Large intestine (tissue), 3 donors: ENCODE measurements at regions not wholly inside any gene's neighbourhood (a gene's known extent, or its start where the extent isn't known, plus 50 kb on each side); places are given as distances from the start of the nearest gene placed in this dataset.
"Not testable (repeated sequence)": the region's sequence is repeated elsewhere in the genome, so short reads cannot be mapped to it uniquely, and the experiment has no call there.

Source experiments
- DNase-seq, 2 donors: peaks; one replicate each; pipeline versions ENCODE4 v3.0.0 to v3.0.0-alpha.2; 2013
- H3K27ac ChIP-seq: one replicate; pipeline ENCODE4 v1.5.1; 2013; ENCODE audit warnings: low read length
- H3K27me3 ChIP-seq: 2 replicates; pipeline ENCODE4 v1.6.1; 2013; ENCODE audit warnings: low read length; ENCODE audit not compliant: control insufficient read depth, insufficient read depth
- H3K36me3 ChIP-seq: 2 replicates; pipeline ENCODE4 v1.6.1; 2013; ENCODE audit warnings: low read length; ENCODE audit not compliant: control insufficient read depth, insufficient read depth
- H3K4me1 ChIP-seq: one replicate; pipeline ENCODE4 v1.6.1; 2013; ENCODE audit warnings: low read length; ENCODE audit not compliant: control insufficient read depth, insufficient read depth
- H3K4me3 ChIP-seq: one replicate; pipeline ENCODE4 v1.5.1; 2013; ENCODE audit warnings: low read length
- H3K9me3 ChIP-seq: one replicate; pipeline ENCODE4 v1.6.1; 2013; ENCODE audit warnings: mild to moderate bottlenecking, low read depth, low read length, moderate library complexity; ENCODE audit not compliant: control insufficient read depth
- WGBS: methylation state at CpG from one replicate; pipeline ENCODE4 v1.1.5; 2013; ENCODE audit warnings: low lambda C conversion rate; ENCODE audit not compliant: insufficient coverage; 5-methylcytosine and 5-hydroxymethylcytosine counted together

DNA sequence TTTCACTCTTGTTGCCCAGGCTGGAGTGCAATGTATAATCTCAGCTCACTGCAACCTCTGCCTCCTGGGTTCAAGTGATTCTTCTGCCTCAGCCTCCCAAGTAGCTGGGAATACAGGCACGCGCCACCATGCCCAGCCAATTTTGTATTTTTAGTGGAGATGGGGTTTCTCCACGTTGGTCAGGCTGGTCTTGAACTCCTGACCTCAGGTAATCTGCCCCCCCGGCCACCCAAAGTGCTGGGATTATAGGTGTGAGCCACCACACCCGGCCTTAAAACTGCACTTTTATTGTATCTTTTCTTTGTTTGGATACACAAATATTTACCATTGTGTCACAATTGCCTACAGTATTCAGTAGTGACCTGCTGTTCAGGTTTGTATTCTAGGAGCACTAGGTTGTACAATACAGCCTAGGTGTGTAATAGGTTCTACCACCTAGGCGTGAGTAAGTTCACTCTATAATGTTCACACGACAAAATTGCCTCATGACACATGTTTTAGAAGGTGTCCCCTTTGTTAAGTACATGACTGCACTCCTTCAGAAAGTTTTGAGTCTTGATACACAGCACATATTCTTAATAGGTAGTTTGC, 71.3 kb upstream of the SLC22A23 start:
- H3K27me3 ChIP-seq, H3K27ac ChIP-seq, H3K4me3 ChIP-seq, H3K4me1 ChIP-seq, DNase-seq, H3K36me3 ChIP-seq, H3K9me3 ChIP-seq: not testable (repeated sequence)
- WGBS, result no CpG with 5 or more reads among the region's 7 CpGs

DNA sequence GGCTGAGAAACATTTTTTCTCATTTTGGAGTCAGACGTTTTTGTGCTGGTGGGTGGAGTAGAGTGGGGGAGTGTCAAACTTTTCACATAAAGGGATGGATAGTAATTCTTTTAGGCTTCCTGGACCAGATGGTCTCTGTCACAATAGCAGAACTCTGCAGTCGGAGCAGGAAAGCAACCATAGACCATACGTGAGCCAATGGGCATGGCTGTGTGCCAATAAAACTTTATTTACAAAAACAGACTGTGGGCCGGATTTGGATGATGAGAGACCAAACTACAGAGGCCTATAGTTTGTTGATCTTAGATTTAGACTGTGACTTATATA, 70.8 kb upstream of the SLC22A23 start:
- no peak overlapping the region for H3K27ac ChIP-seq
- no CpG with 5 or more reads among the region's 4 CpGs for WGBS

DNA sequence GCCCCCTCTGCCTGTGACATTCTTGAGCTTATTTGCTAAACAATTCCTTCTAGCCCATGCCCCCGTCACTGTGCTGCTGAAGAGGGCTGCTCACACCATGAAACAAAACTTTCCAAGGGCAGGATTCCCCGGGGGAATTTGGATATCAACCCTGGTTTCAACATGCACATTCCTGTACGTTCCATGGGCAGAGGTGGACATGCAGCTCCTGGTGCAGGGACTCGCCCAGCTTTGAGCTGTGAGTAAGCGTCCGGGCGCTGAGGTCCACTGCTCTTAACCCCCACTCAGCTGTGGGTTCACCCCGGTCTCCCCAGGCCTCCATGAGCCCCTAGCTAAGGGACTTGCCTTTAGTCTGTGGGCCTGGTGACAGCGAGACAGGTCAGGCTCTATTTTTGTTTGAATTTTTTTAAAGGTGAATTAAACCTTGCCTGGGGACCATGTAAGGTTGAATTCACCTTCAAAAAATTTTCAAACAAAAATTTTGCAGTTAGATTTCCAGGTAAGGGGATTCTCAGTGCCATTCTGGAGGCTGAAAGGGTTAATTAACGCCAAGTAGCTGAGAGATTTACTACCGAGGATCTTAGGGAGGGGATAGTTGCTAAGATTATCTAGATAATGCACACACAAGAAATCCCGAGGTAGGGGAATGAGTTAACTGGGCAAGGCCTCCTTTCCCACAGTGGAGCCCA, 70.3 kb upstream of the SLC22A23 start:
- H3K4me3 ChIP-seq, result no peak overlapping the region
- no peaks in the 10 kb centered on the region for H3K27me3 ChIP-seq
- H3K9me3 ChIP-seq, result no peaks in the 10 kb centered on the region
- no peak for DNase-seq
- H3K36me3 ChIP-seq, result no peaks in the 10 kb centered on the region
- WGBS, result no CpG with 5 or more reads among the region's 12 CpGs
- H3K27ac ChIP-seq, result no peak overlapping the region
- no peaks in the 10 kb centered on the region for H3K4me1 ChIP-seq

More for the DNA sequence above, 70.8 kb upstream of the SLC22A23 start:
- DNase-seq, result no peak
- Histone ChIP-seq H3K4me1 (no peaks in the 10 kb centered on the region), H3K4me3 (no peak overlapping the region), H3K36me3 (no peaks in the 10 kb centered on the region), H3K27me3 (no peaks in the 10 kb centered on the region), H3K9me3 (no peaks in the 10 kb centered on the region)

DNA sequence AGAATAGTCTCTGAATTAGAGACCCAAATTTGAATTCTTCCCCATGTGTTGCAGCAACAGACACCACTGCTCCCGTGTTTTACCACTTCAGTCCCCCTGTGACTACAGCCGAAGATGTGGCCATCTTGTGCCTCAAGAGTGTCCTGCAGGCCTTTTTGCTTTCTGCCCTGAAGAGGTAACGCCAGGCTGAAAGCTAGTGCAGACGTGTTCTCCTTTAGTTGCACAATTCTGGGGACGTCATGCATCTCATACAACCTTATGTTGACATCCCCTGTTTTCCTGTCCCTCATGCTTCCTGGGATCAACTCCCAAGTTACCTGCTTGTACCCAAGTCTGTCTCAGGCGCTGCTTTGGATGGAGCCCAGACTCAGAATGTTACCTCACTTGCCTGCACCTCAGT, 69.1 kb upstream of the SLC22A23 start:
- Histone ChIP-seq H3K4me3 (no peak overlapping the region), H3K27ac (no peak overlapping the region), H3K4me1 (no peaks in the 10 kb centered on the region), H3K36me3 (no peaks in the 10 kb centered on the region), H3K27me3 (no peaks in the 10 kb centered on the region), H3K9me3 (no peaks in the 10 kb centered on the region)
- no CpG with 5 or more reads among the region's 6 CpGs for WGBS
- DNase-seq, result no peak

DNA sequence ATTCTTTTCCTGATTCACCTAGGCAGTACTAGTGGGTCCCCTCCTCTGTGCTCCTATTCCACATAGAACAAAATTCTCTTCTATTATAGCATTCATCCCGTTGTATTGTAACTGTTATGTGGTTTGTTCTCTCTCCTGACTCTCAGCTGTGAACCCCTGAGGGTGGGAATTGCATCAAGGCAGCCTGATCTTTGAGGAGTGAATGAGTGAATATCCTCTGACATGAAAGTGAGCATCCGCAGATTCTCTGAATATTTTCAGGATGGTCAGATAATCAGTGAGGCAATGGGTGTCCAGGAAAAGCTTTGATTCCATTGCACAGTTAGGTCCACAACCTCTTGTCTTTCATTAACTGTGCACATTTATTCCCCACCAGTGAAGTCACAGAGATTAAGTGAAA, 67.6 kb upstream of the SLC22A23 start:
- no CpG with 5 or more reads among the region's 2 CpGs for WGBS
- Histone ChIP-seq H3K4me1 (no peaks in the 10 kb centered on the region), H3K9me3 (no peaks in the 10 kb centered on the region), H3K27ac (no peak overlapping the region), H3K27me3 (no peaks in the 10 kb centered on the region), H3K36me3 (no peaks in the 10 kb centered on the region), H3K4me3 (no peak overlapping the region)
- DNase-seq, result no peak

DNA sequence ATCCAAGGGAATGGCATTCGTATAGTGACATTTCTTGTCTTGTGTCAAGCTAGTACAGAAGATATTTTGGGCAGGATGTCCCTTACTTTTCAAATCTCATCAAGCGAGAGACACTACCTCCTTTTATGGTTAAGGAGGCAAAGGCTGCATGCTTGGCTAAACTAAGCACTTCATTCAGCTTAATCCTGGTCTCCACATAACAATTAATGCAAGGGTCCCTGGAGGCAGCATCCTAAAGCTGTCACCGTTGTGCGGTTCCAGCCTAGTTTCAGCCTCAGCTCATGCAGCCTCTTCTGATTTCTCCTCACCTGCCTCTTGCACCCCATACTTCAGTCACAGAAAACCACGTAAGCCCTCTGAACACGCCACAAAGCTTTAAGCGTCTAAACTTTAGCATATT, 67.1 kb upstream of the SLC22A23 start:
- H3K27ac ChIP-seq, result no peak overlapping the region
- no peaks in the 10 kb centered on the region for H3K36me3 ChIP-seq
- H3K4me3 ChIP-seq, result no peak overlapping the region
- H3K9me3 ChIP-seq, result no peaks in the 10 kb centered on the region
- no peaks in the 10 kb centered on the region for H3K4me1 ChIP-seq
- DNase-seq, result no peak
- WGBS, result 100% methylated on average over 1 of the region's 7 CpGs
- no peaks in the 10 kb centered on the region for H3K27me3 ChIP-seq

DNA sequence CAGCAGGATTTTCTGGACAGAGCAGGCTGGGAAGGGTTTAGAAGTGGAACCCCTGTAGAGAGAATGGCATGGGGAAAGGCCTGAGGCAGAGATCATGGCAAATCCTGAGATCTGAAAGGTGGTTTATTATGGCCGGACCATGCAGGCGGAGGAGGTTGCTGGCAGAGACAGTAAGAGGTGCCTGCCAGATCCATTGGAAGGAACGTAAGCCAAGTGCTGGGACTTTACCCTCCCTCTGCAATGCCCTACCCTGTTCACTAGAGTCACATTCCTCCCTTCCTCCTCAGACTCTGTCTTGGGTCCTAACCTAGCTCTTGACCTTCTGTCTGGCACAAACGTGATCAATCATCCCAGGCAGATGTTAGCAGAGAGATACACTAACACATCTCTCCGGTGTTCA, 66.4 kb upstream of the SLC22A23 start:
- Histone ChIP-seq H3K4me3 (no peak overlapping the region), H3K4me1 (no peaks in the 10 kb centered on the region), H3K36me3 (no peaks in the 10 kb centered on the region), H3K27ac (no peak overlapping the region), H3K9me3 (no peaks in the 10 kb centered on the region), H3K27me3 (no peaks in the 10 kb centered on the region)
- WGBS, result no CpG with 5 or more reads among the region's 5 CpGs
- DNase-seq, result peak in 1 of 2 donors; percentile 48

DNA sequence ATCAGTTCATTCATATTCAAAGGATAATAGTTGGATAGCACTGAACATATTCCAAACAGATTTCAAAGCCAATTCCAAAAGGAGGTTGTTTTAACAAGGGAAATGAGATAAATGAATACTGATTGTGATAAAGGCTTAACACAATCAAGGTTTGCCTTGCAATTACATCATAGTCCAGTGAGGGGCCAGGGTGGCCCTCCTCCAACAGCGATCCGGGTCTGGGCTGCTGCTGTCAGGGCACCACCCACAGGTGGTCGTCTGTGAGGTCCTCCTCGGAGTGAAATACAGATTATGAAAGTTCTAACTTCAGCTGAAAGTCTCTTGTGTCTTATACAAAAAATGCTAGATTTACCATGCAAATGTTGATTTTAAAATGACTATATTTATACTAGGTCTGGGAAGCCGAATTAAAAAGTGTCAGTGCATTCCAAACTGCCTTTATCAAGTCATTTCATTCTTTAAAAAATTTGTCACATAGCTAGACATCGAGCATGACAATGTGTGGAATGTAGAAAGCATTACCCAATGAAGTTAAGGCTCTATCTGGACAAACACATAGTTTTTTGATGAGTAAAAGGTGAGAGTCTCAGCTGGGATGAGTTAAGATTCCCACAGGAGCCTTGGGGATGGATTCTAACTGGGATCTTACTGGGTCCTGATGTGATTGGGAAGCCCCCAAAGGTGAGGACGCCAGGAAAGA, 65.9 kb upstream of the SLC22A23 start:
- Histone ChIP-seq H3K27me3 (no peaks in the 10 kb centered on the region), H3K36me3 (no peaks in the 10 kb centered on the region), H3K9me3 (no peaks in the 10 kb centered on the region), H3K4me1 (no peaks in the 10 kb centered on the region), H3K27ac (no peak overlapping the region), H3K4me3 (no peak overlapping the region)
- 83% methylated on average over 1 of the region's 7 CpGs for WGBS
- DNase-seq, result no peak

DNA sequence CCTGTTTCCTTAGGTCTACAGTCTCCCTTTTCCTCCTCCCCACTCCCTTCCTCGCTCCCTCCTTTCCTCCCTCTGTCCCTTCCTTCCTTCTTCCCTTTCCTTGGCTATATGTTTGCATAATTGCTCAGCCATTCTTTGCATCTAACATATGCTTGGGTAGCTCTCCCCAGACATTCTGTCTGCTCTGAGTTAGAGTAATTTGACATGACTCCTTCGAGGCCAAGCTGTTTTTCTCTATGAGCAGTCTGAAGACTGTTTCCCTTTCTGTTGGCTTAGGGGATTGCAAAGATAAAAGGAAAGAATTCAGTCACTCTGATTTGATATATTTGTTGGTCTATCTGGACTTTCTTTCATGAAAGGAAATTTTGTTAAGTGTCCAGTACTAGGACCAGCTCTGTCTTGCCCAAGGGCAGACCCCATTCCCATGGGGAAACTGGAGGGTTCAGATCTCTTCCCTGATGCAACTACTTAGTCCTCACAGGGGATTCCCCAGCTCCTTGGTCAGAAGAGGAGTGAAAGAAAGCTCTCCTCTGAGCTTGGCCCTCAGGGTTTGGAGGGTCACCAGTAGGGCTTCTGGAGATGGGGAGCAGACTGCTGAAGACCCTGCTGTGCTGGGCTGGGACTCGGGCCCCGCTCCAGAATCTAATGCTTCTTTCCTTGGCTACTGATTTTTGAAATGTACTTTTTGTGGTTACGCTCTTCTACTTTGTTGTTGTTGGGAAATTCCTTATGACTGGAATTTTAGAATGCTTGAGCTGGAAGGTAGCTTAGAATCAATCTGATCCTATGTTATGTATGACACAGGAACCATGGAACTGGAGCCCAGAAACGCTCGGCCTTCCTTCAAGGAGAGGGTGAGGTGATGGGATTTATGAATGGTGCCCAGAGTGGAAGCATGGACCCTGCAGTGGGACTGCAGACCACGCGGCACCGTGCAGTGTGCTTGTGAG, 63.7 kb upstream of the SLC22A23 start:
- no peak overlapping the region for H3K4me3 ChIP-seq
- no peaks in the 10 kb centered on the region for H3K9me3 ChIP-seq
- DNase-seq, result no peak
- H3K27me3 ChIP-seq, result no peaks in the 10 kb centered on the region
- no CpG with 5 or more reads among the region's 10 CpGs for WGBS
- no peaks in the 10 kb centered on the region for H3K4me1 ChIP-seq
- no peak overlapping the region for H3K27ac ChIP-seq
- no peaks in the 10 kb centered on the region for H3K36me3 ChIP-seq
